HG03280 (cell line): ENCODE measurements at regions not wholly inside any gene's neighbourhood (a gene's known extent, or its start where the extent isn't known, plus 50 kb on each side); places are given as distances from the start of the nearest gene placed in this dataset.

ENCODE experiments used
- ATAC-seq: cut with Tn5 transposase; IDR thresholded peaks from one replicate; pipeline ENCODE4 v1.9.1; 2021; ENCODE audit warnings: mild to moderate bottlenecking, moderate library complexity; ENCODE audit not compliant: unreplicated experiment

GRCh38 chr11:28657378-28658030 lies 549.3 kb downstream of the METTL15 start:
- ATAC-seq: no peak

GRCh38 chr11:28654191-28654590 lies 546.0 kb downstream of the METTL15 start:
- no peak for ATAC-seq

- no peak for ATAC-seq
These were observed 541.7 kb downstream of the METTL15 start for GRCh38 chr11:28649922-28650321.

GRCh38 chr11:28636566-28636965 lies 528.4 kb downstream of the METTL15 start:
- no peak for ATAC-seq

GRCh38 chr11:28636033-28636432 lies 527.8 kb downstream of the METTL15 start:
- ATAC-seq: no peak

GRCh38 chr11:28632338-28632737 lies 524.1 kb downstream of the METTL15 start:
- no peak for ATAC-seq

- ATAC-seq: no peak
These were observed 523.0 kb downstream of the METTL15 start for GRCh38 chr11:28631148-28631547.

GRCh38 chr11:28629235-28629634 lies 521.0 kb downstream of the METTL15 start:
- no peak for ATAC-seq

- ATAC-seq: no peak
These were observed 520.2 kb downstream of the METTL15 start for GRCh38 chr11:28628412-28628811.

- no peak for ATAC-seq
These were observed 519.6 kb downstream of the METTL15 start for GRCh38 chr11:28627690-28628255.

- ATAC-seq: no peak
These were observed 517.3 kb downstream of the METTL15 start for GRCh38 chr11:28625532-28625931.

GRCh38 chr11:28621753-28622152 lies 513.6 kb downstream of the METTL15 start:
- ATAC-seq: no peak

- no peak for ATAC-seq
These were observed 511.8 kb downstream of the METTL15 start for GRCh38 chr11:28619846-28620540.

- ATAC-seq: no peak
These were observed 510.2 kb downstream of the METTL15 start for GRCh38 chr11:28618416-28618815.

GRCh38 chr11:28616160-28616965 lies 508.2 kb downstream of the METTL15 start:
- ATAC-seq: no peak

- ATAC-seq: no peak
These were observed 507.4 kb downstream of the METTL15 start for GRCh38 chr11:28615542-28615941.

- ATAC-seq: no peak
These were observed 498.7 kb downstream of the METTL15 start for GRCh38 chr11:28606930-28607329.

GRCh38 chr11:28599656-28600055 lies 491.5 kb downstream of the METTL15 start:
- no peak for ATAC-seq

GRCh38 chr11:28598531-28598930 lies 490.3 kb downstream of the METTL15 start:
- ATAC-seq: no peak

GRCh38 chr11:28596816-28597215 lies 488.6 kb downstream of the METTL15 start:
- no peak for ATAC-seq

- ATAC-seq: no peak
These were observed 484.0 kb downstream of the METTL15 start for GRCh38 chr11:28592141-28592540.
